ENCODE measurements at regions not wholly inside any gene's neighbourhood (a gene's known extent, or its start where the extent isn't known, plus 50 kb on each side); places are given as distances from the start of the nearest gene placed in this dataset.

GRCh38 chr4:36904823-36905222 lies 339.7 kb upstream of the NWD2 start:
- TF ChIP-seq CTCF (IDR thresholded peaks at IDR 0.05; ENCODE audit: poor library complexity): no peak
- TF ChIP-seq EZH2 (IDR thresholded peaks at IDR 0.05; ENCODE audit: borderline replicate concordance): no peak

Measured in hepatocyte (in vitro differentiated cells).